ENCODE measurements at regions not wholly inside any gene's neighbourhood (a gene's known extent, or its start where the extent isn't known, plus 50 kb on each side); places are given as distances from the start of the nearest gene placed in this dataset.
"Not testable (repeated sequence)": the region's sequence is repeated elsewhere in the genome, so short reads cannot be mapped to it uniquely, and the experiment has no call there.

DNA sequence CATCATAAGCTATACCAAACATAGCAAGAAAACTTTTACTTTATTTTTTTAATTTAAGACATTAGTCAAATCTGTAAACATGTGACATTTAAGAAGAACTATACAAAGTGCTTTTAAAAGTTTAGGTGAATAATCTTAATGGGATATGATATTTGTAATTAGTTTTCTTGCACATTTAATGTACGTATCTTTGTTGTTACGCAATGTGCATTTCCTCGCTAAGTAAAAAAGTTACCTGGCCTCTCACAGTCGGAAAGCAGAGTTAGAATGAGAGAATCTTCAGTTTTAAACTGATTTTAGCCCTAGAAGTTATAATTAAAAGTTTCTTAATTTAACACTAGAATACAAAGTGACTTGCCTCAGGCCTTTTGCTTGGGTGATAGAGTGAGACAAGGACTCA, 589.8 kb downstream of the DMRTA1 start:
- no peaks in the 10 kb centered on the region for H3K27me3 ChIP-seq (ENCODE audit: control insufficient read depth, insufficient read depth, low read length)
- no peaks in the 10 kb centered on the region for H3K9me3 ChIP-seq (ENCODE audit: control insufficient read depth, insufficient read depth, low read length)
- no peaks in the 10 kb centered on the region for H3K36me3 ChIP-seq (ENCODE audit: control insufficient read depth, insufficient read depth, low read length)
- H3K27ac ChIP-seq (ENCODE audit: low read depth, low read length) = no peak overlapping the region
- H3K9ac ChIP-seq (ENCODE audit: low read depth, low read length) = no peak overlapping the region
- H3K4me3 ChIP-seq (ENCODE audit: low read depth, low read length) = no peak overlapping the region
- no peaks in the 10 kb centered on the region for H3K4me1 ChIP-seq (ENCODE audit: control insufficient read depth, insufficient read depth, low read length)

DNA sequence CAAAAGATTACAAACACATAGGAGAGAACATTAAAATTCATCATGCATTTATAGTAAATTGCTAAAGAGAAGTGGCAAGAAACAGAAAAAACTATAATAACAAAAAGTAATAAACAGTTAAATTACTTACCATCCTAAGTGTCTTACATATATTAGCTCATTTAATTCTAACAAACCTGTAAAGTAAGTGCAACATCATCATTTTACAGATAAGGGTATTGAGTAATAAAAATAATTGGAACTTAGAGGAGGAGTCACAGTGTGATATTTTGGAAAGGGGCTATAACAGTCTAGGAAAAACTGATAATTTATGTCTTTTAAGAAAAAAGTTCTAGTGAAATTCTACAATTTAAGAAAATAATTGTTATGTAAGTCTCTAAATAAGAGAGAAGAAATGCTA, 592.8 kb downstream of the DMRTA1 start:
- no peaks in the 10 kb centered on the region for H3K4me1 ChIP-seq (ENCODE audit: control insufficient read depth, insufficient read depth, low read length)
- H3K9me3 ChIP-seq (ENCODE audit: control insufficient read depth, insufficient read depth, low read length) = no peaks in the 10 kb centered on the region
- no peaks in the 10 kb centered on the region for H3K36me3 ChIP-seq (ENCODE audit: control insufficient read depth, insufficient read depth, low read length)
- no peak overlapping the region for H3K4me3 ChIP-seq (ENCODE audit: low read depth, low read length)
- H3K9ac ChIP-seq (ENCODE audit: low read depth, low read length) = no peak overlapping the region
- no peaks in the 10 kb centered on the region for H3K27me3 ChIP-seq (ENCODE audit: control insufficient read depth, insufficient read depth, low read length)
- H3K27ac ChIP-seq (ENCODE audit: low read depth, low read length) = no peak overlapping the region

DNA sequence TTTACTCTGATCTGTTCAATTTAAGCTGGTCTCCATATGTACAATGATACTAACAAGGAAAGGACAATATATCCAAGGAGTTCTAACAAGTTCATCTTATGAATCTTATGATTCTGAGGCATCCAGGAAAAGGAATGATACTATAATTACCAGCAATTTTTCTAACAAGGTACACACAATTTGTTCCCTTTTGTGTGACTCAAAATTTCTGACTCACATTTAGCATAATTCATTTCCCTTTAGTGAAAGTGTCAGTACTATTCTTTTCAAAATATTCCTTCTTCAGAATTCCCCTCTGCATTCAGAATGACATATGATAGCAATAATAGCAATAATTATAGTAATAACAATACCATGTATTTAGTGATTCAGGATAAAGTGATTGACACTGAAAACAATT, 594.8 kb downstream of the DMRTA1 start:
- no peaks in the 10 kb centered on the region for H3K9me3 ChIP-seq (ENCODE audit: control insufficient read depth, insufficient read depth, low read length)
- no peaks in the 10 kb centered on the region for H3K27me3 ChIP-seq (ENCODE audit: control insufficient read depth, insufficient read depth, low read length)
- no peak overlapping the region for H3K27ac ChIP-seq (ENCODE audit: low read depth, low read length)

DNA sequence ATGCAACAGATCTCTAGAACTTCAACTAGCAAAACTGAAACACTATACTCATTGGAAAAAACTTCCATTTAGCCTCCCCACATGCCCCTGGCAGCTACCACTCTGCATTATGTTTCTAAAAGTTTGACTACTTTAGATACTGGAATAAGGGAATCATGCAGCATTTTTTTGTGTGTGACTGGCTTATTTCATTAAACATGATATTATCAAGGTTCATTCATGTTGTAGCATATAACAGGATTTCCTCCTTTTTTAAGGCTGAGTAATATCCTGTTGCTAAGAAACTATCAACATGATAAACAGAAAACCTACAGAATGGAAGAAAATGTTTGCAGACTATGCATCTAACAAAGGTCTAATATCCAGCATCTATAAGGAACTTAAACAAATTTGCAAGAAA, 597.9 kb downstream of the DMRTA1 start:
- H3K9me3 ChIP-seq (ENCODE audit: control insufficient read depth, insufficient read depth, low read length) = no peaks in the 10 kb centered on the region
- H3K27ac ChIP-seq (ENCODE audit: low read depth, low read length) = no peak overlapping the region
- H3K36me3 ChIP-seq (ENCODE audit: control insufficient read depth, insufficient read depth, low read length) = no peaks in the 10 kb centered on the region
- peaks cover 19% of the 10 kb centered on the region for H3K4me1 ChIP-seq (ENCODE audit: control insufficient read depth, insufficient read depth, low read length)
- H3K27me3 ChIP-seq (ENCODE audit: control insufficient read depth, insufficient read depth, low read length) = no peaks in the 10 kb centered on the region
- no peak overlapping the region for H3K4me3 ChIP-seq (ENCODE audit: low read depth, low read length)
- H3K9ac ChIP-seq (ENCODE audit: low read depth, low read length) = no peak overlapping the region

More for the DNA sequence above, 594.8 kb downstream of the DMRTA1 start:
- Histone ChIP-seq H3K9ac (ENCODE audit: low read depth, low read length) (no peak overlapping the region), H3K4me1 (ENCODE audit: control insufficient read depth, insufficient read depth, low read length) (peaks cover 10% of the 10 kb centered on the region; the same call in 1 of the 2 replicates), H3K4me3 (ENCODE audit: low read depth, low read length) (no peak overlapping the region), H3K36me3 (ENCODE audit: control insufficient read depth, insufficient read depth, low read length) (no peaks in the 10 kb centered on the region)

DNA sequence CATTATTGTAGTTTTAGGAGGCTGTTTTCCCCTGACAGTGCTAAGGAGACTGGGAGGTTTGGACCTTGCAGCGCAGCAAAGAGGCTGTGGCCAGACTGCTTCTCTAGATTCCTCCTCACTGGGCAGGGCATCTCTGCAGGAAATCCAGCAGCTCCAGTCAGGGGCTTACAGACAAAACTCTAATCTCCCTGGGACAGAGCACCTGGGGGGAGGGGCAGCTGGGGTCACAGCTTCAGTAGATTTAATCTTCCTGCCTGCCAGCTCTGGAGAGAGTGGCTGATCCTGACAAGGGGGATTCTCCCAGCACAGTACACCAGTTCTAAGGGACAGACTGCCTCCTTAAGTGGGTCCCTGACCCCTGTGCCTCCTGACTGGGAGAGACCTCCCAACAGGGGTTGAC, 599.4 kb downstream of the DMRTA1 start:
- H3K9me3 ChIP-seq (ENCODE audit: control insufficient read depth, insufficient read depth, low read length); H3K27ac ChIP-seq (ENCODE audit: low read depth, low read length); H3K36me3 ChIP-seq (ENCODE audit: control insufficient read depth, insufficient read depth, low read length); H3K27me3 ChIP-seq (ENCODE audit: control insufficient read depth, insufficient read depth, low read length); H3K4me3 ChIP-seq (ENCODE audit: low read depth, low read length); H3K9ac ChIP-seq (ENCODE audit: low read depth, low read length): not testable (repeated sequence)
- peaks cover 33% of the 10 kb centered on the region for H3K4me1 ChIP-seq (ENCODE audit: control insufficient read depth, insufficient read depth, low read length)

DNA sequence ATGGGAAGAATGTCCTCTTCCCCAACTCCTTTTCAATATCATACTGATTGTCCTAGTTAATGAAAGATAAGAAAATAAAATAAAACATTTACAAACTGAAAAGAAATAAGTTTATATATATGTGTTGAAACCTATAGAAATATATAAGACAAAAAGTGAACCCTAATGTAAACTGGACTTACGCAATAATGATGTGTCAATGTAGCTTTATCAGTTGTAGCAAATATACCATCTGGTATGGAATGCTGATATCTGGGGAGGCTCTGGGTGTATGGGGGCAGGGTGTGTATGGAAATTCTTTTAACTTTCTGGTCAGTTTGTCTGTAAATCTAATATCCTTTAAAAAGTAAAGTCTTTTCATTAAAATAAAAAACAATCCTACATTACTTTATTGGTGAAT, 603.9 kb downstream of the DMRTA1 start:
- H3K27ac ChIP-seq (ENCODE audit: low read depth, low read length) = no peak overlapping the region
- H3K9ac ChIP-seq (ENCODE audit: low read depth, low read length) = no peak overlapping the region
- H3K27me3 ChIP-seq (ENCODE audit: control insufficient read depth, insufficient read depth, low read length) = no peaks in the 10 kb centered on the region
- H3K9me3 ChIP-seq (ENCODE audit: control insufficient read depth, insufficient read depth, low read length) = peaks cover 5% of the 10 kb centered on the region
- no peak overlapping the region for H3K4me3 ChIP-seq (ENCODE audit: low read depth, low read length)
- peaks cover 30% of the 10 kb centered on the region for H3K4me1 ChIP-seq (ENCODE audit: control insufficient read depth, insufficient read depth, low read length)
- H3K36me3 ChIP-seq (ENCODE audit: control insufficient read depth, insufficient read depth, low read length) = no peaks in the 10 kb centered on the region

DNA sequence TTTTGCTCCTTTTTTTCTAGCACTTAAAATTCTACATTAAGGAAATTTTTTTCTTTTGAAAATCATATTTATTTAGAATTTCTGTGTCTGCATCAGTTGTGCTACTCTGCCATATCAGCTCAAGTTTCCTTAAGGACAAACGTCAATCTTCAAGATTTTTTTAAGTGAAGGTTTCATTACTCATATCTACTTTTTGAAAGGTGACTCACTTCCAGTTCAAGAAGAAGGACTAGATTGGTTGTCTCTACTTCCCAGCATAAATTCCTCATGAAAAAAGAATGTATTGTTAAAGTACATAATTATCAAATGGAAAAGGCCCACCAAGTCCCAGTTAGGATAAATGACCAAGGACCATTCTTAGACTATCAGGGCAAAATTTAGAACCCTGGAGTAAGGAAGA, 626.5 kb downstream of the DMRTA1 start:
- Histone ChIP-seq H3K27ac (ENCODE audit: low read depth, low read length) (no peak overlapping the region), H3K27me3 (ENCODE audit: control insufficient read depth, insufficient read depth, low read length) (no peaks in the 10 kb centered on the region), H3K9ac (ENCODE audit: low read depth, low read length) (no peak overlapping the region), H3K4me3 (ENCODE audit: low read depth, low read length) (no peak overlapping the region), H3K4me1 (ENCODE audit: control insufficient read depth, insufficient read depth, low read length) (no peaks in the 10 kb centered on the region), H3K9me3 (ENCODE audit: control insufficient read depth, insufficient read depth, low read length) (no peaks in the 10 kb centered on the region), H3K36me3 (ENCODE audit: control insufficient read depth, insufficient read depth, low read length) (no peaks in the 10 kb centered on the region)

DNA sequence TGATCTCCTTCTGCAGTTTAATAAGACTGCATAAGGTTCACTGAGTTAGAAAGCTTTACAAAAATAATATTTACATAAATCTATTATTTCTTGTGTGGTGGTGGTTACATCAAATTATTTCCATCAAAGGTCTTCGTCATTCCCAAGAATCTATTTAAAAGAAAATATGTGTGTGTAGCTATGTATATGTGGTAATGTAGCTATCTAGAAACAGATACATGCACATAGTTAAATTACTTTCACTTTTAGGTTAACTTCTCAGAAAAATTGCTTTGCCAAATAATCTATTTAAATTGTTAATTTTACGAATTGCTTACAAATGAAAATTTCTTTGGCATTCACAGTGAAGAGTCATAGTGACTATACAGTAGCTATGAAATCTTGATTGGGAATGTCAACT, 633.2 kb downstream of the DMRTA1 start:
- Histone ChIP-seq H3K9ac (ENCODE audit: low read depth, low read length) (no peak overlapping the region), H3K36me3 (ENCODE audit: control insufficient read depth, insufficient read depth, low read length) (no peaks in the 10 kb centered on the region), H3K27ac (ENCODE audit: low read depth, low read length) (no peak overlapping the region), H3K27me3 (ENCODE audit: control insufficient read depth, insufficient read depth, low read length) (no peaks in the 10 kb centered on the region), H3K4me1 (ENCODE audit: control insufficient read depth, insufficient read depth, low read length) (peaks cover 14% of the 10 kb centered on the region; the same call in 1 of the 2 replicates), H3K4me3 (ENCODE audit: low read depth, low read length) (no peak overlapping the region), H3K9me3 (ENCODE audit: control insufficient read depth, insufficient read depth, low read length) (no peaks in the 10 kb centered on the region; the same call in 1 of the 2 replicates)

DNA sequence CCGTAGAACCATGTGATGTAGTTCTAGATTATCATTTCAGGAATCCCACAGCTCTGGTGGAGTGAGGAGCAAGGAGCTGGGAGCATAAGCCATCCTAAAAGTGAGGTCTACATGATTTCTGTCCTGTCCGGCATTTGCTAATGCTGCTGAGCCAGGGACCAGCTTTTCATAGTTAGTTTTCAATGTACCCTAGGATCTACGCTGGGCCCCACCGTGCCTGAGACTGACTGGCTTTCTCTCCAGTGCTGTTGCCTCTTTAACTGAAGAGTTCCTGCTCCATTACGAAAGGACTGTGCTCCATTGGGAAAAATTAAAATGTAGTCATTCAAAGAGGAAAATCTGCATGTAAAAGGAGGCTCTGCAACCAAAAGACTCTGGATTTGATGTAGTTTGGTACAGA, 634.8 kb downstream of the DMRTA1 start:
- H3K4me3 ChIP-seq (ENCODE audit: low read depth, low read length) = no peak overlapping the region
- H3K27me3 ChIP-seq (ENCODE audit: control insufficient read depth, insufficient read depth, low read length) = no peaks in the 10 kb centered on the region
- no peak overlapping the region for H3K9ac ChIP-seq (ENCODE audit: low read depth, low read length)
- no peaks in the 10 kb centered on the region for H3K36me3 ChIP-seq (ENCODE audit: control insufficient read depth, insufficient read depth, low read length)
- H3K4me1 ChIP-seq (ENCODE audit: control insufficient read depth, insufficient read depth, low read length) = peaks cover 14% of the 10 kb centered on the region; the same call in 1 of the 2 replicates
- H3K9me3 ChIP-seq (ENCODE audit: control insufficient read depth, insufficient read depth, low read length) = no peaks in the 10 kb centered on the region; the same call in 1 of the 2 replicates
- no peak overlapping the region for H3K27ac ChIP-seq (ENCODE audit: low read depth, low read length)

DNA sequence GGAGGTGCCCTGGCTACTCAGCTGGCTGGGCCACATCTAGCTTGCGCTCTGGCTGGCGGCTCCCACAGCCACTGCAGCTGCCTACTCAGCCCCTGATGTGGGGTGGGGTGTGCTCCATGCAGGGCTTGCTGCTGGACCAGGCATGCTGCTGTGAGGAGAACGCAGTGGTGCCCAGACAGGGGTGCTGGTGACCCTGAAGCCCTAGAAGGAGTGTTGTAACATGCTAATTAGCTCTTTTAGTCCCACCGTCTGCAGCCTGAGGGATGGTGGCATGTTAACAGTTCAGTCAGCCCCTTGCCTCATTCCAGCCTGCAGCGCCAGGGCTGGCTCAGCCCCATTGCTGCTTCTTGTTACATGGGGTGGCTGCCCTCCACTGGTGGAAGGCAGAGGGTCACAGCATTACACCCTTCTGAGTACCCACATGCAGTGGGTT, 642.3 kb downstream of the DMRTA1 start:
- Histone ChIP-seq H3K9ac (ENCODE audit: low read depth, low read length) (no peak overlapping the region), H3K4me3 (ENCODE audit: low read depth, low read length) (no peak overlapping the region), H3K27me3 (ENCODE audit: control insufficient read depth, insufficient read depth, low read length) (no peaks in the 10 kb centered on the region), H3K9me3 (ENCODE audit: control insufficient read depth, insufficient read depth, low read length) (no peaks in the 10 kb centered on the region; the same call in 1 of the 2 replicates), H3K4me1 (ENCODE audit: control insufficient read depth, insufficient read depth, low read length) (no peaks in the 10 kb centered on the region; the same call in 1 of the 2 replicates), H3K36me3 (ENCODE audit: control insufficient read depth, insufficient read depth, low read length) (no peaks in the 10 kb centered on the region), H3K27ac (ENCODE audit: low read depth, low read length) (no peak overlapping the region)

DNA sequence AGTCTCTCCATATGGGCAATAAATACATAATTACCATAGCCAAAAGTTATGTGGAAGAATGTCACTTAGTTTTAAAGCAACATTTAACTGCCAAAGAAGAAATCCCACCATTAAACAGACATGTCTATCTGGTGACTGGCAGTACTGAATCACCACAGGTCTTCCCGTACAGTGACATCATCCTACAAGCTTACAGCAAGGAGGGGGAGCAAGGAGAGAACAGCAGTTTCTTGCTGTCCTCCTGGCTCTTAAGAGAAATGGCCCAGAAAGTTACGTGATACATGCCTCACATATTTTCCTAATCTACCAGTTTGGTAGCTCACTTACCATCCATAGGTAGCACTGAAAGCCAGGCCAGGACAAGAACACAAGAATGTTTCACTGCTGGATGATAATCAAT, 671.0 kb downstream of the DMRTA1 start:
- no peaks in the 10 kb centered on the region for H3K9me3 ChIP-seq (ENCODE audit: control insufficient read depth, insufficient read depth, low read length)
- no peak overlapping the region for H3K4me3 ChIP-seq (ENCODE audit: low read depth, low read length)
- H3K27ac ChIP-seq (ENCODE audit: low read depth, low read length) = no peak overlapping the region
- H3K4me1 ChIP-seq (ENCODE audit: control insufficient read depth, insufficient read depth, low read length) = no peaks in the 10 kb centered on the region
- no peaks in the 10 kb centered on the region for H3K36me3 ChIP-seq (ENCODE audit: control insufficient read depth, insufficient read depth, low read length)
- H3K9ac ChIP-seq (ENCODE audit: low read depth, low read length) = no peak overlapping the region
- no peaks in the 10 kb centered on the region for H3K27me3 ChIP-seq (ENCODE audit: control insufficient read depth, insufficient read depth, low read length)

DNA sequence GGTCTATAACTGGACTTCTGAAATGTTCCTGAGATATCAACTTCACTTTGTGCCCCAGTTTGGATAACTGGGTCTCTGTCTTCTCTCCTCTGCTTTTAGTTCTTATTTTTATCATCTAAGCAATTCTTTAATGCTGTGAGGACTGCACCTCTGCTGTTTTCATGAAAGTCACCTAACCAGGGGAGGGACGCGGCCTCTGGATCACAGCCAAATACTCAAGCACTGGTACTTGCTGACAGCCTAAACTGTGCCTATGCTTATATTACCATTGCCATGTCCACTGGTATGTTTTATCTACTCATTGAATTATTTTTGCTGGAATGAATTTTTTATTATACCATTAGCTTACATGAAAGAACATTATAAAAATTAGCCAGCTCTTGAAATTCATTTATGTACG, 674.0 kb downstream of the DMRTA1 start:
- Histone ChIP-seq H3K9ac (ENCODE audit: low read depth, low read length) (no peak overlapping the region), H3K9me3 (ENCODE audit: control insufficient read depth, insufficient read depth, low read length) (no peaks in the 10 kb centered on the region), H3K36me3 (ENCODE audit: control insufficient read depth, insufficient read depth, low read length) (no peaks in the 10 kb centered on the region), H3K27ac (ENCODE audit: low read depth, low read length) (no peak overlapping the region), H3K4me3 (ENCODE audit: low read depth, low read length) (no peak overlapping the region), H3K27me3 (ENCODE audit: control insufficient read depth, insufficient read depth, low read length) (no peaks in the 10 kb centered on the region), H3K4me1 (ENCODE audit: control insufficient read depth, insufficient read depth, low read length) (no peaks in the 10 kb centered on the region)

All from HUES48 (cell line).